ENCODE measurements at regions not wholly inside any gene's neighbourhood (a gene's known extent, or its start where the extent isn't known, plus 50 kb on each side); places are given as distances from the start of the nearest gene placed in this dataset.

DNA sequence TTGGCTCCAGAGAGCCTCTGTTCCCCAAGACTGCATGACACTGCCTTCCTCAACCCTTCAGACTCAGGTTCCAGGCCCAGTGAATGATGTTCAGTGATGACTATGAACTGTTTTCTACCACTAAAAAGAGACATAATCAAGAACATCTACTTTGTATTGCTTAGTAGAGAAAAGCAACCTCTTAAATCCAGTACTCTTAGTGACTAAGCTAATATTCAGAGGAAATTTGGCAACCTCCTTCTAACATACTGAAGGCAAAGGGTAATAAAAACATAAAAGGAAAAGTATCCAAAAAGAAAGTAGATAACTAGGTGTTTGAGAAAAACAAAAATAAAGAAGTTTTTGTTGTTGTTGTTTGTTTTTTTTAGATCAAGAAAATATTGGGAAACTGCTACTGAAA, 153.3 kb upstream of the RUNX1 start:
- Histone ChIP-seq H2BK20ac (ENCODE audit: low read depth, low read length, poor library complexity, severe bottlenecking) (no peak overlapping the region), H3K9me3 (ENCODE audit: control insufficient read depth, low read depth, low read length) (no peaks in the 10 kb centered on the region), H3K9ac (ENCODE audit: extremely low read depth, insufficient read length, low read length) (no peak overlapping the region), H4K8ac (replicated peaks; ENCODE audit: insufficient read length, low read depth, low read length) (no peak overlapping the region), H3K4ac (ENCODE audit: low read depth, low read length) (no peak overlapping the region), H3K56ac (ENCODE audit: insufficient read length, low read depth, low read length) (no peak overlapping the region), H3K23me2 (ENCODE audit: insufficient read length, low read depth, low read length, poor library complexity, severe bottlenecking) (no peaks in the 10 kb centered on the region), H3K14ac (ENCODE audit: insufficient read depth, low read length) (0 out of 2 replicates have a peak overlapping the region, but pooled peaks have one; percentile 14), H3T11ph (ENCODE audit: low read length) (no peak overlapping the region), H2AK5ac (ENCODE audit: insufficient read length, low read length) (no peak overlapping the region), H3K18ac (ENCODE audit: insufficient read length, low read depth, low read length) (no peak overlapping the region), H3K23ac (ENCODE audit: insufficient read length, low read depth, low read length) (no peak overlapping the region), H2BK5ac (ENCODE audit: insufficient read length, low read length) (no peak overlapping the region), H2AFZ (ENCODE audit: low read length) (no peak overlapping the region), H3K27ac (ENCODE audit: insufficient read length, low read depth, low read length) (no peak overlapping the region), H3K4me2 (ENCODE audit: insufficient read depth, insufficient read length, low read length) (no peak overlapping the region), H3K79me2 (ENCODE audit: insufficient read depth, low read length) (no peaks in the 10 kb centered on the region), H2BK12ac (ENCODE audit: insufficient read length, low read depth, low read length) (no peak overlapping the region), H3K27me3 (ENCODE audit: insufficient read depth, low read length) (no peaks in the 10 kb centered on the region), H4K91ac (ENCODE audit: insufficient read length, low read depth, low read length) (no peak overlapping the region), H3K4me1 (ENCODE audit: insufficient read depth, low read length) (no peaks in the 10 kb centered on the region), H4K20me1 (ENCODE audit: control insufficient read depth, insufficient read depth, insufficient read length) (no peaks in the 10 kb centered on the region), H2BK120ac (ENCODE audit: low read depth, low read length, poor library complexity, severe bottlenecking) (no peak overlapping the region), H4K5ac (ENCODE audit: insufficient read length, low read depth, low read length) (no peak overlapping the region), H3K79me1 (ENCODE audit: insufficient read depth, low read depth, low read length, poor library complexity, severe bottlenecking) (no peaks in the 10 kb centered on the region), H2BK15ac (ENCODE audit: low read depth, low read length) (no peak overlapping the region)
- no peak overlapping the region for H3K27ac Mint-ChIP-seq
- H3K27me3 Mint-ChIP-seq (ENCODE audit: low read depth) = no peaks in the 10 kb centered on the region
- TF ChIP-seq, protein P1, sequence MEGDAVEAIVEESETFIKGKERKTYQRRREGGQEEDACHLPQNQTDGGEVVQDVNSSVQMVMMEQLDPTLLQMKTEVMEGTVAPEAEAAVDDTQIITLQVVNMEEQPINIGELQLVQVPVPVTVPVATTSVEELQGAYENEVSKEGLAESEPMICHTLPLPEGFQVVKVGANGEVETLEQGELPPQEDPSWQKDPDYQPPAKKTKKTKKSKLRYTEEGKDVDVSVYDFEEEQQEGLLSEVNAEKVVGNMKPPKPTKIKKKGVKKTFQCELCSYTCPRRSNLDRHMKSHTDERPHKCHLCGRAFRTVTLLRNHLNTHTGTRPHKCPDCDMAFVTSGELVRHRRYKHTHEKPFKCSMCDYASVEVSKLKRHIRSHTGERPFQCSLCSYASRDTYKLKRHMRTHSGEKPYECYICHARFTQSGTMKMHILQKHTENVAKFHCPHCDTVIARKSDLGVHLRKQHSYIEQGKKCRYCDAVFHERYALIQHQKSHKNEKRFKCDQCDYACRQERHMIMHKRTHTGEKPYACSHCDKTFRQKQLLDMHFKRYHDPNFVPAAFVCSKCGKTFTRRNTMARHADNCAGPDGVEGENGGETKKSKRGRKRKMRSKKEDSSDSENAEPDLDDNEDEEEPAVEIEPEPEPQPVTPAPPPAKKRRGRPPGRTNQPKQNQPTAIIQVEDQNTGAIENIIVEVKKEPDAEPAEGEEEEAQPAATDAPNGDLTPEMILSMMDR (conservative IDR thresholded peaks at IDR 0.05) = no peak
- H3K36me3 Mint-ChIP-seq (ENCODE audit: insufficient read depth in 1 of 3, low read depth in 3 of 3) = no peaks in the 10 kb centered on the region
- H3K4me3 Mint-ChIP-seq = no peak overlapping the region
- no peaks in the 10 kb centered on the region for H3K9me3 Mint-ChIP-seq
- peaks cover 12 to 17% of the 10 kb centered on the region in 2 experiments for H3K4me1 Mint-ChIP-seq
- no peak for DNase-seq

Data from H9 (cell line).